Bronchial epithelial cell (primary cell): ENCODE measurements at regions not wholly inside any gene's neighbourhood (a gene's known extent, or its start where the extent isn't known, plus 50 kb on each side); places are given as distances from the start of the nearest gene placed in this dataset.

ENCODE experiments used
- DNase-seq: peaks from one replicate; pipeline ENCODE4 v3.0.0-alpha.2; 2010; ENCODE audit warnings: low read depth
- FAIRE-seq: peaks from 2 replicates; lab custom pipeline; 2011; peaks lifted over from hg19 to GRCh38; lab: Jason Lieb, UNC
- H3K27me3 ChIP-seq: 2 replicates; pipeline ENCODE4 v1.5.1; 2011; ENCODE audit warnings: low read length; ENCODE audit not compliant: control insufficient read depth, insufficient read depth
- H3K36me3 ChIP-seq: 2 replicates; pipeline ENCODE4 v1.5.1; 2011; ENCODE audit warnings: low read length; ENCODE audit not compliant: control insufficient read depth, insufficient read depth
- H3K4me3 ChIP-seq: 2 replicates; pipeline ENCODE4 v1.5.1; 2011; ENCODE audit warnings: mild to moderate bottlenecking, low read depth, low read length, control low read depth
- TF ChIP-seq, protein P1 (sequence below): IDR thresholded peaks from 2 replicates; pipeline ENCODE4 v1.5.1; 2011; ENCODE audit warnings: mild to moderate bottlenecking, moderate library complexity, low read length, control low read depth, inconsistent platforms; ENCODE audit not compliant: insufficient read depth, severe bottlenecking

DNA sequence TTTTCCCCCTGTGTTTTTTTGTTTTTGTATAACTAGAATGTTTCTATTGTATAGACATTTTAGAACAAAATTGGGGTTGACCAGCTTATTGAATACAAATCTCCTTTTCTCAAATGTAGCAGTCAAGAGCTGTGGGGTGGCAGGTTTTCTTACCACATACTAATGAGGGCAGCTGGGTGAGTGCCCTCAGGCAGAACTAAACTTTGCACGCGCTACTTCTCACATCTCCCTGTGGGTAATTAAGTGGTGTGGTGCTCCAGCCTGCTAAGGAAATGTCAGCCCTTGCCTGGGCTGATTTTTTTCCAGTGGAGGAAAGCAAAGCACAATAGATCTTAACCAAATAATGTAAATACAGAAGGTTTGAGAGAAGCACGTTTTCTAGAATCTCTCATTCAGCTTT is 717.6 kb upstream of the TENM3 start:
- H3K36me3 ChIP-seq = no peaks in the 10 kb centered on the region
- DNase-seq = no peak
- no peaks in the 10 kb centered on the region for H3K27me3 ChIP-seq
- FAIRE-seq = no peak
- TF ChIP-seq, protein P1, sequence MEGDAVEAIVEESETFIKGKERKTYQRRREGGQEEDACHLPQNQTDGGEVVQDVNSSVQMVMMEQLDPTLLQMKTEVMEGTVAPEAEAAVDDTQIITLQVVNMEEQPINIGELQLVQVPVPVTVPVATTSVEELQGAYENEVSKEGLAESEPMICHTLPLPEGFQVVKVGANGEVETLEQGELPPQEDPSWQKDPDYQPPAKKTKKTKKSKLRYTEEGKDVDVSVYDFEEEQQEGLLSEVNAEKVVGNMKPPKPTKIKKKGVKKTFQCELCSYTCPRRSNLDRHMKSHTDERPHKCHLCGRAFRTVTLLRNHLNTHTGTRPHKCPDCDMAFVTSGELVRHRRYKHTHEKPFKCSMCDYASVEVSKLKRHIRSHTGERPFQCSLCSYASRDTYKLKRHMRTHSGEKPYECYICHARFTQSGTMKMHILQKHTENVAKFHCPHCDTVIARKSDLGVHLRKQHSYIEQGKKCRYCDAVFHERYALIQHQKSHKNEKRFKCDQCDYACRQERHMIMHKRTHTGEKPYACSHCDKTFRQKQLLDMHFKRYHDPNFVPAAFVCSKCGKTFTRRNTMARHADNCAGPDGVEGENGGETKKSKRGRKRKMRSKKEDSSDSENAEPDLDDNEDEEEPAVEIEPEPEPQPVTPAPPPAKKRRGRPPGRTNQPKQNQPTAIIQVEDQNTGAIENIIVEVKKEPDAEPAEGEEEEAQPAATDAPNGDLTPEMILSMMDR = no peak
- H3K4me3 ChIP-seq = no peak overlapping the region

GRCh38 chr4:181528570-181529184 is 714.5 kb upstream of the TENM3 start:
- DNase-seq = peak; percentile 53

GRCh38 chr4:181529537-181529936 is 713.7 kb upstream of the TENM3 start:
- Histone ChIP-seq H3K36me3 (no peaks in the 10 kb centered on the region), H3K27me3 (no peaks in the 10 kb centered on the region), H3K4me3 (no peak overlapping the region)
- TF ChIP-seq, protein P1 = no peak
- no peak for DNase-seq
- no peak for FAIRE-seq

More at GRCh38 chr4:181528570-181529184, 714.5 kb upstream of the TENM3 start:
- TF ChIP-seq, protein P1 = peak; percentile 85
- Histone ChIP-seq H3K27me3 (no peaks in the 10 kb centered on the region), H3K4me3 (no peak overlapping the region), H3K36me3 (no peaks in the 10 kb centered on the region)
- FAIRE-seq = no peak

DNA sequence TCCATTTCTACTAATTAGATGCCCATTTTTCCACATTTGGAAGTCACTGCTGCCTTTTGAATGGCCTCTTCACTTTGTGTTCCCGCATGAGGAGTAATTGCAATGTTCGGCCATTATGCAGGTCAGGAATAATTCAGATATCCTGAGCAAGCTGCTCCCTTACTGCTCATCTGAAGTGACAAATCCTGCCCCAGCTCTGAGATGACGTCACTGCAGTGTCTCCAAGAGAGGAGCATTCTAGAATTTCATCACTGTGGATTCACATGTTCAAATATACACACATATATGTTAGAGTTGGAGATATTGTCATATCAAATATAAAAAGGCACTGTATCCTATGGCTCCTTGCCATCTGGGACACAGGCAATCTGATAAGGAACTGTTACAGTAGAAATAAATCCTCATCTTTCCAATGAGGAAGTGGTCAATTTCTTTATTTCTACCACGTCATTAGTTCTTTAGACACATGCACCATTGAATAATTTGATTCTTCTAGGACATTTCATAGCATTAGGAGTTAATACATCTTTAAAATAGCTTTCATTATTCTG is 706.9 kb upstream of the TENM3 start:
- no peaks in the 10 kb centered on the region for H3K27me3 ChIP-seq
- H3K4me3 ChIP-seq = no peak overlapping the region

GRCh38 chr4:181536811-181537434 is 706.3 kb upstream of the TENM3 start:
- H3K27me3 ChIP-seq = no peaks in the 10 kb centered on the region
- TF ChIP-seq, protein P1 = no peak
- no peak overlapping the region for H3K4me3 ChIP-seq
- FAIRE-seq (no peak), DNase-seq (no peak)
- H3K36me3 ChIP-seq = no peaks in the 10 kb centered on the region

More for the DNA sequence above, 706.9 kb upstream of the TENM3 start:
- H3K36me3 ChIP-seq = no peaks in the 10 kb centered on the region
- DNase-seq = no peak
- TF ChIP-seq, protein P1 = no peak
- FAIRE-seq = no peak

GRCh38 chr4:181538431-181538830 is 704.8 kb upstream of the TENM3 start:
- no peak overlapping the region for H3K4me3 ChIP-seq
- FAIRE-seq = no peak
- no peak for DNase-seq
- H3K36me3 ChIP-seq = no peaks in the 10 kb centered on the region
- TF ChIP-seq, protein P1 = no peak
- H3K27me3 ChIP-seq = no peaks in the 10 kb centered on the region
